RWPE2 (cell line): ENCODE measurements at regions not wholly inside any gene's neighbourhood (a gene's known extent, or its start where the extent isn't known, plus 50 kb on each side); places are given as distances from the start of the nearest gene placed in this dataset.

ENCODE experiments used
- ATAC-seq: fragments of 200-7000 bp; cut with Tn5 transposase; 3 replicates; pipeline ENCODE4 v1.9.1; 2021; ENCODE audit warnings: low read depth
- DNase-seq: peaks from one replicate; pipeline ENCODE4 v3.0.0-alpha.2; 2020; ENCODE audit warnings: low spot score
- H3K27ac ChIP-seq: fragments of 450-650 bp; 2 replicates; pipeline ENCODE4 v1.5.1; 2017; ENCODE audit warnings: mild to moderate bottlenecking; ENCODE audit not compliant: poor library complexity, severe bottlenecking
- H3K27me3 ChIP-seq: fragments of 250-450 bp; sonication (Bioruptor Pico); 2 replicates; pipeline ENCODE4 v1.5.1; 2021; ENCODE audit warnings: mild to moderate bottlenecking, moderate library complexity; ENCODE audit not compliant: insufficient read depth, poor library complexity, severe bottlenecking
- H3K36me3 ChIP-seq: fragments of 250-450 bp; sonication (Bioruptor Pico); 2 replicates; pipeline ENCODE4 v1.5.1; 2020; ENCODE audit warnings: low read depth, mild to moderate bottlenecking, moderate library complexity
- H3K4me1 ChIP-seq: fragments of 250-450 bp; sonication (Bioruptor Pico); 2 replicates; pipeline ENCODE4 v1.5.1; 2021; ENCODE audit warnings: mild to moderate bottlenecking, moderate library complexity; ENCODE audit not compliant: insufficient read depth, poor library complexity, severe bottlenecking
- H3K4me3 ChIP-seq: fragments of 250-450 bp; sonication (Bioruptor Pico); 2 replicates; pipeline ENCODE4 v1.5.1; 2021; ENCODE audit warnings: mild to moderate bottlenecking, moderate library complexity; ENCODE audit not compliant: severe bottlenecking
- H3K9me3 ChIP-seq: fragments of 250-450 bp; sonication (Bioruptor Pico); 2 replicates; pipeline ENCODE4 v1.5.1; 2021; ENCODE audit warnings: mild to moderate bottlenecking, moderate library complexity; ENCODE audit not compliant: severe bottlenecking
- CTCF ChIP-seq: fragments of 450-650 bp; IDR thresholded peaks from one replicate; pipeline ENCODE4 v1.5.1; 2017; ENCODE audit warnings: mild to moderate bottlenecking, moderate library complexity; ENCODE audit not compliant: poor library complexity, severe bottlenecking

- DNase-seq = no peak
- no peaks in the 10 kb centered on the region for H3K4me1 ChIP-seq
- no peaks in the 10 kb centered on the region for H3K9me3 ChIP-seq
- H3K27me3 ChIP-seq = peaks cover 3% of the 10 kb centered on the region
- no peak overlapping the region for H3K27ac ChIP-seq
- no peak overlapping the region for H3K4me3 ChIP-seq
- ATAC-seq = no peak
- TF ChIP-seq CTCF = no peak
- no peaks in the 10 kb centered on the region for H3K36me3 ChIP-seq
Measured at GRCh38 chr14:53751650-53752049, 205.0 kb downstream of the BMP4 start.

DNA sequence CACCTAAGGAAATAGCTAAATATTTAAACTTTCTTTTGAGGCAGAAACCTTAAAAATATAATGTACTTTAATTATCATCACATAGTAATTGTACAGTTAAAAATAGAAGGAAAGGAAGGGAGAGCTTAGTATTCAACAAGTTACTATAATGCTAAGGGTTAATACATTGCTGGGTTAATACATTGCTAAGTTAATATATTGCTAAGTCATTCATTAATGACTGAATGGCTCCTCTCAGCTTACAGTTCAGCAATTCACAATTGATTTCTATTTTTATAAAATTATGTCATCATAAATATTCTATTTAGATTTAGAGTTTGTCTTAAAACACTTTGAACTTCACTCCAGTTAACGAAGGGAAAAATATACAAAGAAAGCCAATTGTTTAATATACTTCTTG lies 207.9 kb downstream of the BMP4 start:
- H3K4me1 ChIP-seq = no peaks in the 10 kb centered on the region
- TF ChIP-seq CTCF = no peak
- H3K9me3 ChIP-seq = no peaks in the 10 kb centered on the region
- ATAC-seq (no peak), DNase-seq (no peak)
- H3K4me3 ChIP-seq = no peak overlapping the region
- H3K27ac ChIP-seq = no peak overlapping the region
- no peaks in the 10 kb centered on the region for H3K36me3 ChIP-seq
- peaks cover 3% of the 10 kb centered on the region for H3K27me3 ChIP-seq

DNA sequence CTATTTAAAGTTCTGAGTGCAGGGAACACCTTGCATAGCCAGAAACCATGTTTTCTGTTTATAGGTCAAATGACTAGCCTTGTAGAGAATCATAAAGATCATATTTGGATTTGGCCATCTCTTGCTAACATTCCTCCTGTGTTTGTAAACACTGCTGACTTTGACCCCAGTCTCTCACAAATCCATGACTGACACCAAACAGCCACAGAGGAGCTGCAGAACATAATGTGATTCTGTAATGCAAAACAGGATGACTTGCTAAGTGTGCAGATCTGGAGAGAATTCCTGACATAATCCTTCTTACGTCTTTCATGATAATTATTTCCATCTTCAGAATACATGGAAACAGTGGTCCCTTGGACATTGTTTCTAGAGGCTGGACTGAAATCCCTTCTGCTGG lies 211.8 kb downstream of the BMP4 start:
- TF ChIP-seq CTCF = no peak

GRCh38 chr14:53743371-53743770 lies 213.3 kb downstream of the BMP4 start:
- no peaks in the 10 kb centered on the region for H3K4me1 ChIP-seq
- no peak for TF ChIP-seq CTCF
- H3K9me3 ChIP-seq = no peaks in the 10 kb centered on the region
- no peak for ATAC-seq
- no peak overlapping the region for H3K27ac ChIP-seq
- H3K27me3 ChIP-seq = no peaks in the 10 kb centered on the region
- H3K4me3 ChIP-seq = no peak overlapping the region
- no peaks in the 10 kb centered on the region for H3K36me3 ChIP-seq
- no peak for DNase-seq

More for the DNA sequence above, 211.8 kb downstream of the BMP4 start:
- no peak overlapping the region for H3K27ac ChIP-seq
- no peak overlapping the region for H3K4me3 ChIP-seq
- H3K36me3 ChIP-seq = no peaks in the 10 kb centered on the region
- H3K4me1 ChIP-seq = no peaks in the 10 kb centered on the region
- no peaks in the 10 kb centered on the region for H3K9me3 ChIP-seq
- no peak for ATAC-seq
- H3K27me3 ChIP-seq = peaks cover 3% of the 10 kb centered on the region
- no peak for DNase-seq

DNA sequence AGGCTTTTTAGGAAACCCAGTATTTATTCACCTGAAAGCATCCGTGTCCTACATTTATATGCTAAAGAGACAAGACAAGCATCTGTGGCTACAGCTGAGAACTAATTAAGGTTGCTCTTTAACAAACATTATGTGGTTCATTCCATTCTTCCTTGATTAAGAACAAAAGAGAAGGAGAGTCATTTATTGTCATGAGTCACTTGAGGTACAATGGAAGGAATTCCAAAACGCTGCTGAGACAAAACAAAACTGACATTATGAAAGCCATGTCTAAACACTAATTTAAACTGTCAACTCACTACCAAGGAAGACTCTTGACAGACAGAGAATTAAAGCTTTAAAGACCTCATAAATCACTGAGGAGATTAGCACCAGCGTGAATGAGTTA lies 214.4 kb downstream of the BMP4 start:
- ATAC-seq (no peak), DNase-seq (no peak)
- Histone ChIP-seq H3K36me3 (no peaks in the 10 kb centered on the region), H3K9me3 (no peaks in the 10 kb centered on the region), H3K27ac (no peak overlapping the region), H3K4me3 (no peak overlapping the region), H3K4me1 (no peaks in the 10 kb centered on the region), H3K27me3 (no peaks in the 10 kb centered on the region)
- no peak for TF ChIP-seq CTCF
